ENCODE measurements at regions not wholly inside any gene's neighbourhood (a gene's known extent, or its start where the extent isn't known, plus 50 kb on each side); places are given as distances from the start of the nearest gene placed in this dataset.
"Not testable (repeated sequence)": the region's sequence is repeated elsewhere in the genome, so short reads cannot be mapped to it uniquely, and the experiment has no call there.

DNA sequence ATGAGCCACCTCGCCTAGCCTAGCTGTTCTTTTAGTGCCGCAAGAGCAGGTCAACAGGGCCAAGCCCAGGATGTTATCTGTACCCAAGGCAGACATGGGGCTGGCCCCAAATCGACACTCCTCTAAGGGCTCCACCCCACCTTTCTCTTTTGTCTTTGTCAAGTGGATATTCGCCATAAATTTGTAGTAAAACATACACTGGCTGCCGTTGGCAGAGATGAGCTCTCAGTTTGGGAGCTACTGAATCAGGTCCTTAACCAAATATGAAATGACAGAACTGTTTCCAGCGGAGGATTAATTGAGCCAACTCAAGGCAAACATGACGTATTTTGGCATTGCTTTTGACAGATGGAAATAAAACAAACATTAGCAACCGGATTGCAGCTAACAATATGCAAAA lies 556.9 kb upstream of the CDH5 start:
- Histone ChIP-seq H3K36me3 (ENCODE audit: control insufficient read depth, low read length) (no peaks in the 10 kb centered on the region), H3K4me1 (ENCODE audit: control insufficient read depth, low read length) (no peaks in the 10 kb centered on the region), H3K4me2 (ENCODE audit: low read length) (no peak overlapping the region), H3K4me3 (ENCODE audit: low read length) (no peak overlapping the region), H3K9me2 (replicated peaks; ENCODE audit: control insufficient read depth, low read length) (no peaks in the 10 kb centered on the region), H3K27ac (ENCODE audit: low read depth, low read length) (no peak overlapping the region), H3F3A (ENCODE audit: control insufficient read depth, insufficient read depth) (no peaks in the 10 kb centered on the region), H3K79me2 (ENCODE audit: control insufficient read depth, low read length) (no peaks in the 10 kb centered on the region), H4K20me1 (ENCODE audit: control insufficient read depth, insufficient read depth, low read depth, low read length) (no peaks in the 10 kb centered on the region), H3K9me3 (ENCODE audit: control insufficient read depth, insufficient read depth, low read length) (no peaks in the 10 kb centered on the region), H3K27me3 (ENCODE audit: control insufficient read depth, low read length) (no peaks in the 10 kb centered on the region)
- TF ChIP-seq, protein P1, sequence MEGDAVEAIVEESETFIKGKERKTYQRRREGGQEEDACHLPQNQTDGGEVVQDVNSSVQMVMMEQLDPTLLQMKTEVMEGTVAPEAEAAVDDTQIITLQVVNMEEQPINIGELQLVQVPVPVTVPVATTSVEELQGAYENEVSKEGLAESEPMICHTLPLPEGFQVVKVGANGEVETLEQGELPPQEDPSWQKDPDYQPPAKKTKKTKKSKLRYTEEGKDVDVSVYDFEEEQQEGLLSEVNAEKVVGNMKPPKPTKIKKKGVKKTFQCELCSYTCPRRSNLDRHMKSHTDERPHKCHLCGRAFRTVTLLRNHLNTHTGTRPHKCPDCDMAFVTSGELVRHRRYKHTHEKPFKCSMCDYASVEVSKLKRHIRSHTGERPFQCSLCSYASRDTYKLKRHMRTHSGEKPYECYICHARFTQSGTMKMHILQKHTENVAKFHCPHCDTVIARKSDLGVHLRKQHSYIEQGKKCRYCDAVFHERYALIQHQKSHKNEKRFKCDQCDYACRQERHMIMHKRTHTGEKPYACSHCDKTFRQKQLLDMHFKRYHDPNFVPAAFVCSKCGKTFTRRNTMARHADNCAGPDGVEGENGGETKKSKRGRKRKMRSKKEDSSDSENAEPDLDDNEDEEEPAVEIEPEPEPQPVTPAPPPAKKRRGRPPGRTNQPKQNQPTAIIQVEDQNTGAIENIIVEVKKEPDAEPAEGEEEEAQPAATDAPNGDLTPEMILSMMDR (IDR thresholded peaks at IDR 0.05; ENCODE audit: low read depth, low read length, poor library complexity, severe bottlenecking), result no peak
- no peak for TF ChIP-seq EZH2phosphoT487 (IDR thresholded peaks at IDR 0.05; ENCODE audit: borderline replicate concordance, low read length)

DNA sequence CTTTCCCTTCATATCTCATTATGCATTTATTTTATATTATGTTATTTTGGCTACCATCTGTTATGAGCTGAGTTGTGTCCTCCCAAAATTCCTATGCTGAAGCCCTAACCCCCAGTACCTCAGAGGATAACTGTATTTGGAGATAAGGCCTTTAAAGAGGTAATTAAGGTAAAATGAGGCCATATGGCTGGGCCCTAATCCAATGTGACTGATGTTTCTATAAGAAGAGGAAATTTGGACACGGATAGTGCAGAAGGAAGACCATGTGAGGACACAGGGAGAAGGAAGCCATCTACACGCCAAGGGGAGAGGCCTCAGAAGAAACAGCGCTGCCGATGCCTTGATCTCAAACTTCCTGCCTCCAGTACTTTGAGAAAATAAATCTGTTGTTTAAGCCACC lies 557.7 kb upstream of the CDH5 start:
- H3K9me2 ChIP-seq (replicated peaks; ENCODE audit: control insufficient read depth, low read length), result no peaks in the 10 kb centered on the region
- no peaks in the 10 kb centered on the region for H4K20me1 ChIP-seq (ENCODE audit: control insufficient read depth, insufficient read depth, low read depth, low read length)
- H3K27me3 ChIP-seq (ENCODE audit: control insufficient read depth, low read length), result no peaks in the 10 kb centered on the region
- no peaks in the 10 kb centered on the region for H3K79me2 ChIP-seq (ENCODE audit: control insufficient read depth, low read length)
- no peak overlapping the region for H3K4me2 ChIP-seq (ENCODE audit: low read length)
- no peaks in the 10 kb centered on the region for H3K36me3 ChIP-seq (ENCODE audit: control insufficient read depth, low read length)
- H3F3A ChIP-seq (ENCODE audit: control insufficient read depth, insufficient read depth), result no peaks in the 10 kb centered on the region
- no peak overlapping the region for H3K4me3 ChIP-seq (ENCODE audit: low read length)
- H3K9me3 ChIP-seq (ENCODE audit: control insufficient read depth, insufficient read depth, low read length), result no peaks in the 10 kb centered on the region
- no peaks in the 10 kb centered on the region for H3K4me1 ChIP-seq (ENCODE audit: control insufficient read depth, low read length)
- no peak overlapping the region for H3K27ac ChIP-seq (ENCODE audit: low read depth, low read length)
- TF ChIP-seq EZH2phosphoT487 (IDR thresholded peaks at IDR 0.05; ENCODE audit: borderline replicate concordance, low read length), result no peak
- TF ChIP-seq, protein P1 (IDR thresholded peaks at IDR 0.05; ENCODE audit: low read depth, low read length, poor library complexity, severe bottlenecking), result no peak

DNA sequence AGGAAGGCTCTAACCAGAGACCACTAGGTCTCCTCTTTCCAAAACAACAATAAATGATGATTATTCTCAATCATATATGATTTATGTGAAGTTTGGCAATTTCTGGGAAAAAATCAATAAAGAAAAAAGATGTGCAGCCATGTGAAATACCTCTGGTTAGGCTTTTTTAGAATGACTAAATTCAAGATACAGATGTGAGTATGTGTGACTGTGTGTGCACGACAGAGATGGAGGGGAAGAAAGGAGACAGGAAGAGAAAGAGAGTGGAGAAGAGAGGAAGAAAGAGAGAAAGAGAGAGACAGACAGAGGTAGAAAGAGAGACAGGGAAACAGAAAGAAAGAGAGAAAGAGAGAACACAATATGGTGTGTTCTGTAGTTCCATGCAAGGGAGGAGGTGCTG lies 558.6 kb upstream of the CDH5 start:
- Histone ChIP-seq H3K9me3 (ENCODE audit: control insufficient read depth, insufficient read depth, low read length) (no peaks in the 10 kb centered on the region), H3K4me2 (ENCODE audit: low read length) (no peak overlapping the region), H3F3A (ENCODE audit: control insufficient read depth, insufficient read depth) (no peaks in the 10 kb centered on the region), H3K9me2 (replicated peaks; ENCODE audit: control insufficient read depth, low read length) (no peaks in the 10 kb centered on the region), H3K27ac (ENCODE audit: low read depth, low read length) (no peak overlapping the region), H4K20me1 (ENCODE audit: control insufficient read depth, insufficient read depth, low read depth, low read length) (no peaks in the 10 kb centered on the region), H3K4me1 (ENCODE audit: control insufficient read depth, low read length) (no peaks in the 10 kb centered on the region), H3K27me3 (ENCODE audit: control insufficient read depth, low read length) (no peaks in the 10 kb centered on the region), H3K79me2 (ENCODE audit: control insufficient read depth, low read length) (no peaks in the 10 kb centered on the region), H3K36me3 (ENCODE audit: control insufficient read depth, low read length) (no peaks in the 10 kb centered on the region), H3K4me3 (ENCODE audit: low read length) (no peak overlapping the region)
- TF ChIP-seq EZH2phosphoT487 (IDR thresholded peaks at IDR 0.05; ENCODE audit: borderline replicate concordance, low read length), result no peak
- TF ChIP-seq, protein P1 (IDR thresholded peaks at IDR 0.05; ENCODE audit: low read depth, low read length, poor library complexity, severe bottlenecking), result no peak

DNA sequence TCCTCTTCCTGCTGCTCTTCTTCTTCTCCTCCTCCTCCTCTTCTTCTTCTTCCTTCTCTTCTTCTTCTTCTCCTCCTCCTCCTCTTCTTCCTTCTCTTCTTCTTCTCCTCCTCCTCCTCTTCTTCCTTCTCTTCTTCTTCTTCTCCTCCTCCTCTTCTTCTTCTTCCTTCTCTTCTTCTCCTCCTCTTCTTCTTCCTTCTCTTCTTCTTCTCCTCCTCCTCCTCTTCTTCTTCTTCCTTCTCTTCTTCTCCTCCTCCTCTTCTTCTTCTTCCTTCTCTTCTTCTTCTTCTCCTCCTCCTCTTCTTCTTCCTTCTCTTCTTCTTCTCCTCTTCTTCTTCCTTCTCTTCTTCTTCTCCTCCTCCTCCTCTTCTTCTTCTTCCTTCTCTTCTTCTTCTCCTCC lies 560.8 kb upstream of the CDH5 start:
- H3F3A ChIP-seq (ENCODE audit: control insufficient read depth, insufficient read depth); H3K79me2 ChIP-seq (ENCODE audit: control insufficient read depth, low read length); H3K27ac ChIP-seq (ENCODE audit: low read depth, low read length); H3K27me3 ChIP-seq (ENCODE audit: control insufficient read depth, low read length); H3K4me3 ChIP-seq (ENCODE audit: low read length); H3K4me1 ChIP-seq (ENCODE audit: control insufficient read depth, low read length); H4K20me1 ChIP-seq (ENCODE audit: control insufficient read depth, insufficient read depth, low read depth, low read length); H3K4me2 ChIP-seq (ENCODE audit: low read length); H3K9me2 ChIP-seq (replicated peaks; ENCODE audit: control insufficient read depth, low read length); H3K9me3 ChIP-seq (ENCODE audit: control insufficient read depth, insufficient read depth, low read length); H3K36me3 ChIP-seq (ENCODE audit: control insufficient read depth, low read length): not testable (repeated sequence)

Measured in DOHH2 (cell line).